Activated naive CD8-positive, alpha-beta T cell (primary cell): ENCODE measurements at regions not wholly inside any gene's neighbourhood (a gene's known extent, or its start where the extent isn't known, plus 50 kb on each side); places are given as distances from the start of the nearest gene placed in this dataset.
"Not testable (repeated sequence)": the region's sequence is repeated elsewhere in the genome, so short reads cannot be mapped to it uniquely, and the experiment has no call there.

Experiments
- H3K27ac Mint-ChIP-seq: one replicate; pipeline ENCODE4 v1.8.0; 2021; ENCODE audit warnings: mixed read lengths
- H3K27me3 Mint-ChIP-seq: one replicate; pipeline ENCODE4 v1.8.0; 2021; ENCODE audit warnings: mixed read lengths
- H3K36me3 Mint-ChIP-seq: one replicate; pipeline ENCODE4 v1.8.0; 2021; ENCODE audit warnings: mixed read lengths
- H3K4me1 Mint-ChIP-seq: one replicate; pipeline ENCODE4 v1.8.0; 2021; ENCODE audit warnings: low read depth, mixed read lengths
- H3K4me3 Mint-ChIP-seq: one replicate; pipeline ENCODE4 v1.8.0; 2021; ENCODE audit warnings: mild to moderate bottlenecking, mixed read lengths
- H3K9me3 Mint-ChIP-seq: one replicate; pipeline ENCODE4 v1.8.0; 2021; ENCODE audit warnings: low read depth, mixed read lengths

DNA sequence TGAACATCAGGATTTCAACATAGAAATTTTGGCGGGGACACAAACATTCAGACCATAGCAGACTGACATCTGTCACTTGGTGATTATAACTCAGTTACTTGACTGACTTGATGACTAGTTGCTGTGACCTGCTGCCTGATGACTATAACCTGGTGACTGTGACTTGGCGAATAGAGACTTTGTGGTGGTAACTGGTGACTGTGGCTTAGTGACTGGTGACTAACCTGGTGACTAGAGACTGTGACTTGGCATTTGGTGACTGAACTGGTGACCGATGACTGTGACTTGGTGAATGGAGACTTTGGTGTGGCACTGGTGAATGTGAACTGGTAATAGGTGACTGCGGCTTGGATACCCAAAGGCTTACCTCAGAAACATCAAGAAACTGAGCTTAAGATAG, 563.1 kb upstream of the FAM98A start:
- Mint-ChIP-seq H3K4me1 (no peaks in the 10 kb centered on the region), H3K36me3 (no peaks in the 10 kb centered on the region), H3K9me3 (no peaks in the 10 kb centered on the region), H3K27ac (no peak overlapping the region), H3K27me3 (no peaks in the 10 kb centered on the region), H3K4me3 (no peak overlapping the region)

DNA sequence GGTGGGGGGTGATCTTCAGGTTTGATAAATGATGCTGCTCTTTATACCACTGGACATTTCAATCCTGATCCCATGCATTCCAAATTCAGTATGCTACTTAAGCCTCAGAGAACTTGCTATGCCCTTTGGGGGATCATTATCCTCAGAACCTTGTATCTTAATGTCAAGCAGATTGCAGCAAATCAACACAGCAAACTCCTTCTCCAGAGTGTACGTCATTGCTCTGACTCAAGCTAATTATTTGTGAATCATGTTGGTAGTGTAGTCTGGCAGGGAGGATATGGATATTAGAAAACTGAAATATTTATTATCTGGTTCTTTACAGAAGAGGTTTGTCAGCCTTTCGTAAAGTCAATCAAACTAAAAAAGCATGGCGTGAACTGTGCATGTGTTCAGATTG, 562.5 kb upstream of the FAM98A start:
- Mint-ChIP-seq H3K36me3 (no peaks in the 10 kb centered on the region), H3K4me3 (no peak overlapping the region), H3K4me1 (no peaks in the 10 kb centered on the region), H3K9me3 (no peaks in the 10 kb centered on the region), H3K27me3 (no peaks in the 10 kb centered on the region), H3K27ac (no peak overlapping the region)

DNA sequence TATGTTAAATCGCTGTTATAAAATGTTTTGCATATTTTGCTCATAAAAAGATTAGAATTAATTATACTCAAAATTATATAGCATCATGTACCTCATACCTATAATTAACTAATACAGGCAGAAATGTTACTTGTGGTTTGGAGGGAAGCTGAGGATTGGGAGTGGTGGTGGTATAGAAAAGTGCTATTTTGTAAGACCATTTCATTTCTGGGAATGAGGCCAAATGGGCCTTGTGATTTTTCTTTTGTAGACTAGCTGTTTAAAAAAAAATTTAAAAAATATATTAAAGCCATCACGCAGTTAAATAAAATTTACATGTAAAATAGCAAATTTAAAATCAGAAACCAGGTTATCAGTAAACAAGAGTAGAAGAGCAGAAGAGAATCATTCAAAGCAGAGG, 560.8 kb upstream of the FAM98A start:
- Mint-ChIP-seq H3K4me1 (no peaks in the 10 kb centered on the region), H3K27me3 (no peaks in the 10 kb centered on the region), H3K27ac (no peak overlapping the region), H3K4me3 (no peak overlapping the region), H3K9me3 (no peaks in the 10 kb centered on the region), H3K36me3 (no peaks in the 10 kb centered on the region)

DNA sequence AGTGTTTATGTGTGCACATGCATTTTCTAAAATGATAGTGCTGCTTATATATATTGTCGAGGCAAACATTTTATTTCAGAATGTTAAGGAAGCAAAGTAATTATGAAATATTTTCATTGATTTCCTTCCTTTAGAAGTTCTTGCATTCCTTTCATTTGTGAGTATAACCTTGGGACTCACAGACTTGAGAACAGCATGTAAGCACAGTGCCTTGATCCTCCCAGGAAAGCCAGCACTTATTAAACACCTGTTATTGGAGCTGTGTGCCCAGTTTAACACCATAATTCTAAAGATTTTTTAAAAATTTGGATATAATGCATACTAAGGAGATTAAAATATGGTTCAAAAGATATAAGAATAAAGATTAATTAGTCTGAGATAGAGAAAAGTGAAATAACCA, 554.4 kb upstream of the FAM98A start:
- no peaks in the 10 kb centered on the region for H3K27me3 Mint-ChIP-seq
- H3K27ac Mint-ChIP-seq: no peak overlapping the region
- no peak overlapping the region for H3K4me3 Mint-ChIP-seq
- H3K9me3 Mint-ChIP-seq: no peaks in the 10 kb centered on the region
- peaks cover 3% of the 10 kb centered on the region for H3K36me3 Mint-ChIP-seq
- H3K4me1 Mint-ChIP-seq: no peaks in the 10 kb centered on the region

DNA sequence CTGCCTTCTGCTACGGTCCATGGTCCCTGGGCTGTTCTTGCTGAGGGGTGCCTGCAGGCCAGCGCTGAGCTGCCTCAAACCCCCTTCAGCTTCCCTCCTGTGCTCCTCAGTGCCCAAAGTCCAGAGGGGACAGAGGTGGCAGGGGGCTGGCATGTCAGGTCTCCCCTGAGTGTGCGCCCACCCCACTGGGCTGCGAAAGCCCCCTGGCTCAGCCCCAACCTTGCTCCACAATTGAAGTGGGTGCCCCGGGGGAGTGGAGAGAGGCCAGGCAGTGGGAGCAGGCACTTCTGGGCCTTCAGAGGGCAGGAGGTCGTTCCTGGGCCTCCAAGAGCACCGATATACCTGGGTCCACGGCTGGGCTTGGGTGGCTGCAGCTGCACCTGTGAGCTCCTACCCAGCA, 548.7 kb upstream of the FAM98A start:
- Mint-ChIP-seq H3K27me3 (no peaks in the 10 kb centered on the region), H3K4me3 (no peak overlapping the region)

DNA sequence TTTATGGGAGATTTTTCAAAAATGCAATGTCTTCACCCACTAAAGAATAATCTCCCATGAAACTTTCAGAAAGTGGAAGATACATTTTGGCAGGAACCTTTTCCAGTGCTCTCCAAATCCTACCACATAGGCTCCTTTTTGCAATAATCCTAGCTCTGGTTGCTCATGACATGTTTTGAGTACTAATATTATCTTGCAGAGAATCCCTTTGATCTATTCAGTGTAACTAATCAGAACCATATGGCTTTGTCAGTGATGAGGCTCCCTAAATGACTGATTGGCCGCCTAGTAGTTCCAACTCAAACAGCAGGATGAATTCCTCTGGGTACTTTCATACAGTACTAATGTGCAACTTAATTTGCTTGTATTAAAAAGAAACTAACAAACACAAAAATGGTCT, 544.0 kb upstream of the FAM98A start:
- Mint-ChIP-seq H3K4me3 (no peak overlapping the region), H3K9me3 (no peaks in the 10 kb centered on the region), H3K36me3 (no peaks in the 10 kb centered on the region), H3K27ac (no peak overlapping the region), H3K27me3 (no peaks in the 10 kb centered on the region), H3K4me1 (no peaks in the 10 kb centered on the region)

More for the DNA sequence above, 548.7 kb upstream of the FAM98A start:
- peaks cover 3% of the 10 kb centered on the region for H3K36me3 Mint-ChIP-seq
- H3K4me1 Mint-ChIP-seq: no peaks in the 10 kb centered on the region
- H3K9me3 Mint-ChIP-seq: no peaks in the 10 kb centered on the region
- H3K27ac Mint-ChIP-seq: no peak overlapping the region

DNA sequence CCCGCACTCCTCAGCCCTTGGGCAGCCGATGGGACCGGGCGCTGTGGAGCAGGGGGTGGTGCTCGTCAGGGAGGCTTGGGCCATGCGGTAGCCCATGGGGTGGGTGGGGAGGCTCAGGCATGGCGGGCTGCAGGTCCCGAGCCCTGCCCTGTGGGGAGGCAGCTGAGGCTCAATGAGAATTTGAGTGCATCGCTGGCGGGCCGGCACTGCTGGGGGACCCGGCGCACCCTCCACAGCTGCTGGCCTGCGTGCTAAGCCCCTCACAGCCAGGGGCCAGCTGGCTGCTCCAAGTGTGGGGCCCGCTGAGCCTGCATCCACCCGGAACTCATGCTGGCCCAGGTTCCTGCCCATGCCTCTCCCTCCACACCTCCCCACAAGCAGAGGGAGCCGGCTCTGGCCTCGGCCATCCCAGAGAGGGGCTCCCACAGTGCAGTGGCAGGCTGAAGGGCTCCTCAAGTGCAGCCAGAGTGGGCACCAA, 543.5 kb upstream of the FAM98A start:
- not testable (repeated sequence) for H3K4me3 Mint-ChIP-seq, H3K36me3 Mint-ChIP-seq, H3K27me3 Mint-ChIP-seq, H3K27ac Mint-ChIP-seq, H3K9me3 Mint-ChIP-seq, H3K4me1 Mint-ChIP-seq

- not testable (repeated sequence) for H3K27me3 Mint-ChIP-seq, H3K4me3 Mint-ChIP-seq, H3K4me1 Mint-ChIP-seq, H3K27ac Mint-ChIP-seq, H3K9me3 Mint-ChIP-seq, H3K36me3 Mint-ChIP-seq
Observed at GRCh38 chr2:34133065-34133464, 534.0 kb upstream of the FAM98A start.

- Mint-ChIP-seq H3K27ac (no peak overlapping the region), H3K27me3 (no peaks in the 10 kb centered on the region), H3K4me3 (no peak overlapping the region), H3K9me3 (peaks cover 17% of the 10 kb centered on the region), H3K36me3 (no peaks in the 10 kb centered on the region), H3K4me1 (no peaks in the 10 kb centered on the region)
Observed at GRCh38 chr2:34126279-34126678, 527.2 kb upstream of the FAM98A start.

- H3K4me3 Mint-ChIP-seq: no peak overlapping the region
- no peaks in the 10 kb centered on the region for H3K4me1 Mint-ChIP-seq
Observed at GRCh38 chr2:34123996-34124785, 525.1 kb upstream of the FAM98A start.

GRCh38 chr2:34121076-34121475, 522.0 kb upstream of the FAM98A start:
- Mint-ChIP-seq H3K36me3 (no peaks in the 10 kb centered on the region), H3K4me3 (no peak overlapping the region), H3K4me1 (no peaks in the 10 kb centered on the region), H3K27me3 (peaks cover 5% of the 10 kb centered on the region), H3K27ac (no peak overlapping the region), H3K9me3 (peaks cover 6% of the 10 kb centered on the region)

More at GRCh38 chr2:34123996-34124785, 525.1 kb upstream of the FAM98A start:
- H3K9me3 Mint-ChIP-seq: peaks cover 12% of the 10 kb centered on the region
- no peak overlapping the region for H3K27ac Mint-ChIP-seq
- peaks cover under 1% of the 10 kb centered on the region for H3K27me3 Mint-ChIP-seq
- no peaks in the 10 kb centered on the region for H3K36me3 Mint-ChIP-seq

- Mint-ChIP-seq H3K27ac (no peak overlapping the region), H3K36me3 (no peaks in the 10 kb centered on the region), H3K4me1 (no peaks in the 10 kb centered on the region), H3K27me3 (peaks cover 5% of the 10 kb centered on the region), H3K4me3 (no peak overlapping the region), H3K9me3 (no peaks in the 10 kb centered on the region)
Observed at GRCh38 chr2:34115076-34115475, 516.0 kb upstream of the FAM98A start.

- Mint-ChIP-seq H3K27me3 (no peaks in the 10 kb centered on the region), H3K4me1 (no peaks in the 10 kb centered on the region), H3K4me3 (no peak overlapping the region), H3K27ac (no peak overlapping the region), H3K9me3 (no peaks in the 10 kb centered on the region), H3K36me3 (no peaks in the 10 kb centered on the region)
Observed at GRCh38 chr2:34112161-34112560, 513.1 kb upstream of the FAM98A start.

DNA sequence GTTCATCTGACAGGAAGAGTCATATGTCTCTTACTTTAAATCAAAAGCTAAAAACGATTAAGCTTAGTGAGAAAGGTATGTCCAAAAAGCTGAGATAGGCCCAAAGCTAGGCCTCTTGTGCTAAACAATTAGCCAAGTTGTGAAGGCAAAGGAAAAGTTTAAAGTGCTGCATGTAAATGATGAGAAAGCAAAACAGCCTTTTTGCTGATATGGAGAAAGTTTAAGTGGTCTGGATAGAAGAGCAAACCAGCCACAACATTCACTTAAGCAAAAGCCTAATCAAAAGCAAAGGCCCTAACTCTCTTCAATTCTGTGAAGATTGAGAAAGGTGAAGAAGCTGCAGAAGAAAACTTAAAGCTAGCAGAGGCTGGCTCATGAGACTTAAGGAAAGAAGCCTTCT, 511.3 kb upstream of the FAM98A start:
- H3K27me3 Mint-ChIP-seq: peaks cover 4% of the 10 kb centered on the region
- no peak overlapping the region for H3K27ac Mint-ChIP-seq
- no peaks in the 10 kb centered on the region for H3K9me3 Mint-ChIP-seq
- no peaks in the 10 kb centered on the region for H3K4me1 Mint-ChIP-seq
- no peaks in the 10 kb centered on the region for H3K36me3 Mint-ChIP-seq
- no peak overlapping the region for H3K4me3 Mint-ChIP-seq

- Mint-ChIP-seq H3K27me3 (peaks cover 4% of the 10 kb centered on the region), H3K9me3 (no peaks in the 10 kb centered on the region), H3K4me3 (no peak overlapping the region), H3K27ac (no peak overlapping the region), H3K4me1 (no peaks in the 10 kb centered on the region), H3K36me3 (no peaks in the 10 kb centered on the region)
Observed at GRCh38 chr2:34107811-34108210, 508.7 kb upstream of the FAM98A start.
